K562 (cell line): ENCODE measurements at regions not wholly inside any gene's neighbourhood (a gene's known extent, or its start where the extent isn't known, plus 50 kb on each side); places are given as distances from the start of the nearest gene placed in this dataset.

Experiments used
- ATAC-seq: fragments of 200-7000 bp; cut with Tn5 transposase; 3 replicates; pipeline ENCODE4 v1.9.1; 2020; ENCODE audit warnings: moderate library complexity
- BruUV-seq: library from RNA; stranded (reverse); fragments of 400-500 nt; replicated peaks from 2 replicates; lab custom pipeline; 2021; lab: Mats Ljungman, UMichigan
- CTCF ChIA-PET: fragments of 300-600 bp; formaldehyde crosslinking; extraction: SDS; loops from one replicate; lab custom pipeline; 2021; ENCODE audit warnings: low intra/inter-chr PET ratio; lab: Yijun Ruan, JAX
- POLR2A ChIA-PET: fragments of 300-600, 350-650 bp; sonication (Branson Sonifier 250); formaldehyde crosslinking; extraction: SDS; loops from one replicate; lab custom pipeline; 2021; ENCODE audit warnings: antibody characterized with exemption, inconsistent platforms; lab: Yijun Ruan, JAX
- DNase-seq, 4 experiments: peaks; one replicate each; pipeline versions ENCODE4 v3.0.0 to v3.0.0-alpha.2; 2011 to 2018; ENCODE audit warnings: low spot score in 3 of 4, mixed read lengths in 3 of 4; ENCODE audit errors: extremely low read depth in 1 of 4
- FAIRE-seq: peaks from 2 replicates; lab custom pipeline; 2011; peaks lifted over from hg19 to GRCh38; lab: Jason Lieb, UNC
- H2AFZ ChIP-seq: 2 replicates; pipeline ENCODE4 v1.6.0; 2011; ENCODE audit warnings: low read depth, low read length, control low read depth, inconsistent platforms
- H3K27ac ChIP-seq: fragments of 200-600 bp; 3 replicates; pipeline ENCODE4 v1.8.0; 2011; ENCODE audit warnings: low read depth, mild to moderate bottlenecking, control low read depth, inconsistent platforms, low read length, moderate library complexity, mixed read lengths; ENCODE audit errors: extremely low read depth
- H3K27me3 ChIP-seq, 2 experiments: fragments of 300-600 bp in 1 of 2; 2 replicates in 1 of 2; 3 replicates in 1 of 2; pipeline versions ENCODE4 v1.6.0 to v1.8.0; 2011; ENCODE audit warnings: inconsistent platforms in 2 of 2, low read length in 2 of 2, mild to moderate bottlenecking in 1 of 2, mixed read lengths in 1 of 2, moderate library complexity in 1 of 2; ENCODE audit not compliant: control insufficient read depth in 2 of 2, insufficient read depth in 2 of 2
- H3K36me3 ChIP-seq: fragments of 300-600 bp; 3 replicates; pipeline ENCODE4 v1.8.0; 2011; ENCODE audit warnings: mild to moderate bottlenecking, low read length, inconsistent platforms; ENCODE audit not compliant: control insufficient read depth, insufficient read depth
- H3K4me1 ChIP-seq, 2 experiments: fragments of 200-600 bp in 1 of 2; replicated peaks in 1 of 2; 2 replicates in 1 of 2; 3 replicates in 1 of 2; pipeline versions ENCODE4 v1.5.1 to v1.8.0; 2011; ENCODE audit warnings: inconsistent platforms in 2 of 2, low read length in 2 of 2, mild to moderate bottlenecking in 1 of 2, mixed read lengths in 1 of 2, moderate library complexity in 1 of 2; ENCODE audit not compliant: control insufficient read depth in 2 of 2, insufficient read depth in 2 of 2
- H3K4me2 ChIP-seq: 2 replicates; pipeline ENCODE4 v1.6.1; 2011; ENCODE audit warnings: low read length, control low read depth, inconsistent platforms, mixed read lengths; ENCODE audit not compliant: insufficient read depth
- H3K4me3 ChIP-seq: fragments of 200-600 bp; sonication (generic), shearing (Covaris generic); 2 replicates; pipeline ENCODE4 v1.5.1; 2016; ENCODE audit warnings: control low read depth, inconsistent platforms
- H3K79me2 ChIP-seq: fragments of 200-600 bp; 3 replicates; pipeline ENCODE4 v1.8.0; 2011; ENCODE audit warnings: low read length, inconsistent platforms; ENCODE audit not compliant: control insufficient read depth, insufficient read depth
- H3K9ac ChIP-seq, 2 experiments: 2 replicates each; pipeline versions ENCODE4 v1.6.0 to v1.6.1; 2011; ENCODE audit warnings: low read depth in 2 of 2, low read length in 2 of 2, control low read depth in 1 of 2, inconsistent platforms in 1 of 2, mild to moderate bottlenecking in 1 of 2, mixed read lengths in 1 of 2; ENCODE audit not compliant: insufficient read depth in 1 of 2
- H3K9me1 ChIP-seq: one replicate; pipeline ENCODE4 v1.6.0; 2011; ENCODE audit warnings: inconsistent platforms, mild to moderate bottlenecking, low read length, moderate library complexity; ENCODE audit not compliant: control insufficient read depth, insufficient read depth
- H3K9me3 ChIP-seq: replicated peaks from 2 replicates; pipeline ENCODE4 v1.5.1; 2011; ENCODE audit warnings: low read depth, low read length, inconsistent platforms; ENCODE audit not compliant: control insufficient read depth, insufficient read depth
- H4K20me1 ChIP-seq: replicated peaks from 2 replicates; pipeline ENCODE4 v1.6.1; 2011; ENCODE audit warnings: low read length, inconsistent platforms, mixed read lengths; ENCODE audit not compliant: control insufficient read depth, insufficient read depth
- ATF7 ChIP-seq: fragments of 450-650 bp; IDR thresholded peaks from 2 replicates; pipeline ENCODE4 v1.7.1; 2014; ENCODE audit warnings: mild to moderate bottlenecking, moderate library complexity
- BCLAF1 ChIP-seq, 2 experiments: fragments of 450-650 bp in 1 of 2; IDR thresholded peaks; 2 replicates each; pipeline ENCODE4 v1.6.1; 2011 to 2017; ENCODE audit warnings: low read depth in 2 of 2, antibody characterized with exemption in 1 of 2, borderline replicate concordance in 1 of 2, low read length in 1 of 2, mild to moderate bottlenecking in 1 of 2, mixed read lengths in 1 of 2; ENCODE audit not compliant: control insufficient read depth in 1 of 2
- CHD1 ChIP-seq: fragments of 200-600 bp; sonication (generic); IDR thresholded peaks from one replicate; pipeline ENCODE4 v1.6.1; 2012; ENCODE audit warnings: mild to moderate bottlenecking, moderate library complexity, low read length, inconsistent platforms
- DEAF1 ChIP-seq: fragments of 450-650 bp; formaldehyde crosslinking; IDR thresholded peaks from 2 replicates; pipeline ENCODE4 v1.4.0; 2020; ENCODE audit warnings: mild to moderate bottlenecking, moderate library complexity
- HMGN3 ChIP-seq: IDR thresholded peaks from 2 replicates; pipeline ENCODE4 v1.6.1; 2011; ENCODE audit warnings: borderline replicate concordance, low read depth, mild to moderate bottlenecking, mixed read lengths, low read length; ENCODE audit not compliant: insufficient read length; ENCODE audit errors: extremely low read depth
- JUNB ChIP-seq: fragments of 450-650 bp; formaldehyde crosslinking; conservative IDR thresholded peaks from 2 replicates; pipeline ENCODE4 v1.4.0; 2020; ENCODE audit warnings: mild to moderate bottlenecking
- MTA2 ChIP-seq: fragments of 450-650 bp; IDR thresholded peaks from 2 replicates; pipeline ENCODE4 v1.6.1; 2016; ENCODE audit warnings: low read depth
- NR3C1 ChIP-seq: sonication (generic); formaldehyde crosslinking; IDR thresholded peaks from 2 replicates; pipeline ENCODE4 v1.8.1; 2022; ENCODE audit warnings: missing genetic modification reagents
- RCOR1 ChIP-seq, 2 experiments: IDR thresholded peaks; 2 replicates each; pipeline ENCODE4 v1.6.1; 2012; ENCODE audit warnings: low read depth in 2 of 2, low read length in 2 of 2, borderline replicate concordance in 1 of 2, improper control_type of control experiment in 1 of 2
- TOE1 ChIP-seq, 2 experiments: fragments of 450-650 bp in 1 of 2; sonication (generic) in 1 of 2; formaldehyde crosslinking in 1 of 2; IDR thresholded peaks; 2 replicates each; pipeline versions ENCODE4 v1.7.1 to v1.8.0; 2016 to 2022; ENCODE audit warnings: borderline replicate concordance in 2 of 2, mild to moderate bottlenecking in 2 of 2, antibody characterized with exemption in 1 of 2, inconsistent platforms in 1 of 2, low read depth in 1 of 2, missing genetic modification reagents in 1 of 2, moderate library complexity in 1 of 2
- ZBTB2 ChIP-seq: fragments of 450-650 bp; IDR thresholded peaks from 2 replicates; pipeline ENCODE4 v1.6.1; 2016; ENCODE audit warnings: antibody characterized with exemption
- ZNF436 ChIP-seq: fragments of 250-450, 450-650 bp; sonication (Bioruptor Pico); formaldehyde crosslinking; IDR thresholded peaks from 2 replicates; pipeline ENCODE4 v1.7.0; 2020; ENCODE audit warnings: mild to moderate bottlenecking
- ZNF449 ChIP-seq: fragments of 250-450 bp; sonication (Bioruptor Pico); IDR thresholded peaks from 2 replicates; pipeline ENCODE4 v1.8.0; 2022; ENCODE audit warnings: moderate library complexity, mild to moderate bottlenecking, inconsistent platforms
- in situ Hi-C: fragments of 300-500 bp; cut with MboI; formaldehyde crosslinking; loops from 4 replicates; pipeline ENCODE4 v1.15.0; 2018; ENCODE audit warnings: inconsistent platforms, mixed read lengths
- intact Hi-C: fragments of 100-400 bp; cut with micrococcal nuclease; formaldehyde crosslinking; loops from 2 replicates; pipeline ENCODE4 v1.14.2; 2022

- no peaks in the 10 kb centered on the region for H3K9me3 ChIP-seq
- FAIRE-seq, result no peak
- H2AFZ ChIP-seq, result no peak overlapping the region
- H3K4me3 ChIP-seq, result no peak overlapping the region
- no peaks in the 10 kb centered on the region for H3K36me3 ChIP-seq
- DNase-seq, result no peak
- in situ Hi-C loops, result no loop called here
- no peaks in the 10 kb centered on the region for H3K27me3 ChIP-seq
- H3K9me1 ChIP-seq, result no peaks in the 10 kb centered on the region
- no peaks in the 10 kb centered on the region for H3K4me1 ChIP-seq
- no peak for TF ChIP-seq ATF7
- TF ChIP-seq ZNF436, result no peak
- TF ChIP-seq CHD1, result no peak
- no peak for TF ChIP-seq DEAF1 (CRISPR knock-in tag)
- no peak for TF ChIP-seq ZNF449
- TF ChIP-seq HMGN3, result no peak
- TF ChIP-seq RCOR1 (IDR thresholded peaks at IDR 0.05; ENCODE audit: borderline replicate concordance in 1 of 2, low read depth in 2 of 2, low read length in 2 of 2), result no peak
- TF ChIP-seq ZBTB2, result no peak
- TF ChIP-seq JUNB, result no peak
- no peak for TF ChIP-seq TOE1 (IDR thresholded peaks at IDR 0.05; ENCODE audit: borderline replicate concordance)
- TF ChIP-seq TOE1 (CRISPR knock-in tag; IDR thresholded peaks at IDR 0.05; ENCODE audit: borderline replicate concordance, low read depth), result no peak
- no peak for TF ChIP-seq MTA2
- no peak for TF ChIP-seq BCLAF1 (IDR thresholded peaks at IDR 0.05; ENCODE audit: borderline replicate concordance in 1 of 2, control insufficient read depth in 1 of 2, low read depth in 2 of 2, low read length in 1 of 2)
- no peak for TF ChIP-seq NR3C1 (CRISPR knock-in tag)
- TF ChIP-seq, all 486 proteins: peak for 0
- ChIA-PET CTCF (no interaction called here), POLR2A (no interaction called here)
- intact Hi-C loops, result no loop called here
- Histone ChIP-seq H4K20me1 (no peaks in the 10 kb centered on the region), H3K4me2 (no peak overlapping the region), H3K79me2 (no peaks in the 10 kb centered on the region), H3K27ac (no peak overlapping the region), H3K9ac (no peak overlapping the region)
- ATAC-seq, result no peak
- no TSS peak for BruUV-seq
These were observed 352.5 kb downstream of the C12orf50 start for GRCh38 chr12:87676731-87677130.
